ENCODE measurements at regions not wholly inside any gene's neighbourhood (a gene's known extent, or its start where the extent isn't known, plus 50 kb on each side); places are given as distances from the start of the nearest gene placed in this dataset.

- DNase-seq (ENCODE audit: low spot score), result no peak
- in situ Hi-C loops (cut with MboI; ENCODE audit: low sequenced_read_pairs, unreplicated experiment), result no loop called here
- TF ChIP-seq CTCF (IDR thresholded peaks at IDR 0.05; ENCODE audit: borderline replicate concordance, control extremely low read depth, extremely low read depth, insufficient read depth, missing control alignments), result no peak
Observed at GRCh38 chr1:187714470-187714869, 885.7 kb downstream of the PLA2G4A start.

DNA sequence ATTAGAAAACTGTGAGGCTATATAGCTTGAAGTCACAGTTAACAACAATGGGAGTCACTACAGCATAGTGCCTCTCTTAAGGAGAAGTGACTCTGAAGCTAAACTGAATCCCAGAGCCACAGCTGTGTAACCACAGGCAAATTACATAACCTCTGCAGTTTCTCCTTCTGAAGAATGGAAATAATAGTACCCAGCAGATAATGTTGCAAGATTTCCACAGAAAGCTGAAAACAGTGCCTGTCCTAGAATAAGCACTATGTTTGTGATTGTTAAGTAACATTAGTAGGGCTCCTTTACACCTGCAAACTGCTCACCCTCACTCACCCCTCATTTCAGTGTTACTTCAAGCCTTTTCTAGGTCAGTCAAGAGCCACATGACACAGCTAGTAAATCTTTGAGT, 886.7 kb downstream of the PLA2G4A start:
- in situ Hi-C loops (cut with MboI; ENCODE audit: low sequenced_read_pairs, unreplicated experiment), result no loop called here
- no peak for TF ChIP-seq CTCF (IDR thresholded peaks at IDR 0.05; ENCODE audit: borderline replicate concordance, control extremely low read depth, extremely low read depth, insufficient read depth, missing control alignments)
- no peak for DNase-seq (ENCODE audit: low spot score)

GRCh38 chr1:187716160-187716559, 887.4 kb downstream of the PLA2G4A start:
- no peak for TF ChIP-seq CTCF (IDR thresholded peaks at IDR 0.05; ENCODE audit: borderline replicate concordance, control extremely low read depth, extremely low read depth, insufficient read depth, missing control alignments)

DNA sequence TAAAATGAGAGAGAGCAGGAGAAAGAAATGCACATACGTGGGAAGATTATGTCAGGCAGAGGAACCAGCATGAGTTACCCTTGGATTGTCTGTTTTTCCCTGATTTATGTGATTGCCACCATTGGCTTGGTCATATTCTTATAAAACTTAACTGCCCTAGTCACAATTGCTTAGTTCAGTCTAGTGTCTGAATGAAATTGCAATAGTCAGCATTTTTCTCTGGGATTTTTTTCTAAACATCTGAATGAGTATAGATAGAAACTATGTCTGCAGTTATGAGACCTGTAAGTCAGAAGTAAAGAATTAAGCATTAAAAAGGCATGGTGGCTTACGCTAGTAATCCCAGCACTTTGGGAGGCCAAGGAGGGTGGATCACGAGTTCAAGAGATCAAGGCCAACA, 889.8 kb downstream of the PLA2G4A start:
- DNase-seq (ENCODE audit: low spot score), result no peak
- in situ Hi-C loops (cut with MboI; ENCODE audit: low sequenced_read_pairs, unreplicated experiment), result no loop called here
- TF ChIP-seq CTCF (IDR thresholded peaks at IDR 0.05; ENCODE audit: borderline replicate concordance, control extremely low read depth, extremely low read depth, insufficient read depth, missing control alignments), result no peak

More at GRCh38 chr1:187716160-187716559, 887.4 kb downstream of the PLA2G4A start:
- DNase-seq (ENCODE audit: low spot score), result no peak
- in situ Hi-C loops (cut with MboI; ENCODE audit: low sequenced_read_pairs, unreplicated experiment), result no loop called here

GRCh38 chr1:187721216-187721615, 892.5 kb downstream of the PLA2G4A start:
- TF ChIP-seq CTCF (IDR thresholded peaks at IDR 0.05; ENCODE audit: borderline replicate concordance, control extremely low read depth, extremely low read depth, insufficient read depth, missing control alignments), result no peak
- DNase-seq (ENCODE audit: low spot score), result no peak
- in situ Hi-C loops (cut with MboI; ENCODE audit: low sequenced_read_pairs, unreplicated experiment), result no loop called here

- TF ChIP-seq CTCF (IDR thresholded peaks at IDR 0.05; ENCODE audit: borderline replicate concordance, control extremely low read depth, extremely low read depth, insufficient read depth, missing control alignments), result no peak
- in situ Hi-C loops (cut with MboI; ENCODE audit: low sequenced_read_pairs, unreplicated experiment), result no loop called here
- DNase-seq (ENCODE audit: low spot score), result no peak
Observed at GRCh38 chr1:187725216-187725615, 896.5 kb downstream of the PLA2G4A start.

GRCh38 chr1:187733232-187733631, 904.5 kb downstream of the PLA2G4A start:
- in situ Hi-C loops (cut with MboI; ENCODE audit: low sequenced_read_pairs, unreplicated experiment), result no loop called here
- TF ChIP-seq CTCF (IDR thresholded peaks at IDR 0.05; ENCODE audit: borderline replicate concordance, control extremely low read depth, extremely low read depth, insufficient read depth, missing control alignments), result no peak

More at GRCh38 chr1:187733232-187733631, 904.5 kb downstream of the PLA2G4A start:
- no peak for DNase-seq (ENCODE audit: low spot score)

All from GM13976 (cell line).